HepG2 (cell line): ENCODE measurements at regions not wholly inside any gene's neighbourhood (a gene's known extent, or its start where the extent isn't known, plus 50 kb on each side); places are given as distances from the start of the nearest gene placed in this dataset.

Experiments used
- ATAC-seq: fragments of 200-7000 bp; cut with Tn5 transposase; 3 replicates; pipeline ENCODE4 v1.9.1; 2020; ENCODE audit warnings: mild to moderate bottlenecking, moderate library complexity
- BruUV-seq: library from RNA; stranded (reverse); fragments of 400-500 nt; replicated peaks from 2 replicates; lab custom pipeline; 2021; lab: Mats Ljungman, UMichigan
- CTCF ChIA-PET: fragments of 300-600 bp; formaldehyde crosslinking; extraction: SDS; loops from one replicate; lab custom pipeline; 2021; ENCODE audit warnings: low total read pairs, inconsistent platforms, low intra/inter-chr PET ratio; lab: Yijun Ruan, JAX
- POLR2A ChIA-PET: fragments of 350-600 bp; sonication (Branson Sonifier 250); formaldehyde crosslinking; loops from one replicate; lab custom pipeline; 2020; ENCODE audit warnings: antibody characterized with exemption, inconsistent platforms; lab: Yijun Ruan, JAX
- DNase-seq: peaks from one replicate; pipeline ENCODE4 v3.0.0-alpha.2; 2015; ENCODE audit warnings: low spot score
- FAIRE-seq: peaks from 3 replicates; lab custom pipeline; 2011; peaks lifted over from hg19 to GRCh38; lab: Jason Lieb, UNC
- H2AFZ ChIP-seq: one replicate; pipeline ENCODE4 v1.6.1; 2011; ENCODE audit warnings: low read length, inconsistent platforms
- H3K27ac ChIP-seq: fragments of 300-600 bp; 3 replicates; pipeline ENCODE4 v1.8.0; 2011; ENCODE audit warnings: mixed run types, mild to moderate bottlenecking, mixed read lengths, low read length, inconsistent platforms; ENCODE audit not compliant: insufficient read depth; ENCODE audit errors: extremely low read length
- H3K27me3 ChIP-seq, 2 experiments: fragments of 200-600 bp in 1 of 2; 2 replicates in 1 of 2; 3 replicates in 1 of 2; pipeline versions ENCODE4 v1.6.0 to v1.8.0; 2011; ENCODE audit warnings: low read length in 2 of 2, mild to moderate bottlenecking in 2 of 2, moderate library complexity in 2 of 2, inconsistent platforms in 1 of 2; ENCODE audit not compliant: insufficient read depth in 2 of 2, control insufficient read depth in 1 of 2
- H3K36me3 ChIP-seq, 2 experiments: fragments of 200-600 bp in 1 of 2; replicated peaks in 1 of 2; 2 replicates in 1 of 2; 3 replicates in 1 of 2; pipeline versions ENCODE4 v1.5.1 to v1.8.0; 2011; ENCODE audit warnings: low read length in 2 of 2, inconsistent platforms in 1 of 2; ENCODE audit not compliant: insufficient read depth in 2 of 2, control insufficient read depth in 1 of 2
- H3K4me1 ChIP-seq: 2 replicates; pipeline ENCODE4 v1.5.1; 2012; ENCODE audit warnings: low read length, inconsistent platforms; ENCODE audit not compliant: insufficient read depth
- H3K4me2 ChIP-seq: 2 replicates; pipeline ENCODE4 v1.6.0; 2011; ENCODE audit warnings: low read depth, low read length, inconsistent platforms
- H3K4me3 ChIP-seq, 3 experiments: fragments of 200-600 bp in 1 of 3; sonication (generic), shearing (Covaris generic) in 1 of 3; replicated peaks in 1 of 3; 2 replicates each; pipeline ENCODE4 v1.5.1; 2011 to 2016; ENCODE audit warnings: low read length in 3 of 3, inconsistent platforms in 2 of 3, low read depth in 2 of 3, mild to moderate bottlenecking in 2 of 3, control low read depth in 1 of 3, mixed read lengths in 1 of 3; ENCODE audit not compliant: insufficient read depth in 1 of 3
- H3K79me2 ChIP-seq: one replicate; pipeline ENCODE4 v1.6.1; 2011; ENCODE audit warnings: low read length, inconsistent platforms; ENCODE audit not compliant: insufficient read depth
- H3K9ac ChIP-seq: 2 replicates; pipeline ENCODE4 v1.6.0; 2011; ENCODE audit warnings: mild to moderate bottlenecking, low read depth, low read length, inconsistent platforms; ENCODE audit not compliant: insufficient read depth
- H3K9me3 ChIP-seq: 2 replicates; pipeline ENCODE4 v1.5.1; 2012; ENCODE audit warnings: mild to moderate bottlenecking, low read length
- H4K20me1 ChIP-seq: 2 replicates; pipeline ENCODE4 v1.6.0; 2011; ENCODE audit warnings: inconsistent platforms, mild to moderate bottlenecking, low read length, moderate library complexity; ENCODE audit not compliant: insufficient read depth
- GTF2F1 ChIP-seq: fragments of 150-350 bp; IDR thresholded peaks from 2 replicates; pipeline ENCODE4 v1.6.1; 2014; ENCODE audit warnings: low read length
- IRF2 ChIP-seq: IDR thresholded peaks from 2 replicates; pipeline ENCODE4 v1.6.1; 2018; ENCODE audit warnings: missing genetic modification reagents, missing compliant biosample characterization
- NKX3-1 ChIP-seq: sonication (generic); formaldehyde crosslinking; IDR thresholded peaks from 2 replicates; pipeline ENCODE4 v1.5.0; 2020; ENCODE audit warnings: missing genetic modification reagents
- NR2F2 ChIP-seq: IDR thresholded peaks from 2 replicates; pipeline ENCODE4 v1.6.1; 2012; ENCODE audit warnings: low read depth, inconsistent platforms, borderline replicate concordance
- RFX3 ChIP-seq: IDR thresholded peaks from 2 replicates; pipeline ENCODE4 v1.6.1; 2016; ENCODE audit warnings: missing biosample characterization, missing genetic modification reagents
- ZC3H13 ChIP-seq: sonication (generic); formaldehyde crosslinking; IDR thresholded peaks from 2 replicates; pipeline ENCODE4 v1.8.1; 2023; ENCODE audit warnings: mild to moderate bottlenecking, missing genetic modification reagents, moderate library complexity
- ZNF543 ChIP-seq: sonication (generic); formaldehyde crosslinking; IDR thresholded peaks from 2 replicates; pipeline ENCODE4 v1.4.0; 2020; ENCODE audit warnings: mild to moderate bottlenecking, missing genetic modification reagents
- ZNF792 ChIP-seq: IDR thresholded peaks from 2 replicates; pipeline ENCODE4 v1.6.1; 2016
- WGBS: methylation state at CpG from one replicate; pipeline ENCODE4 v1.1.6; 2017; ENCODE audit warnings: low lambda C conversion rate; 5-methylcytosine and 5-hydroxymethylcytosine counted together
- in situ Hi-C: cut with HindIII; loops from 2 replicates; pipeline ENCODE4 v1.10.0; 2017; ENCODE audit warnings: low pct_unique_long_range_greater_than_20kb; ENCODE audit not compliant: extremely low pct_ligation_motif_present
- intact Hi-C: fragments of 100-400 bp; cut with micrococcal nuclease; formaldehyde crosslinking; loops from one replicate; pipeline ENCODE4 v1.10.0; 2022; ENCODE audit not compliant: unreplicated experiment

DNA sequence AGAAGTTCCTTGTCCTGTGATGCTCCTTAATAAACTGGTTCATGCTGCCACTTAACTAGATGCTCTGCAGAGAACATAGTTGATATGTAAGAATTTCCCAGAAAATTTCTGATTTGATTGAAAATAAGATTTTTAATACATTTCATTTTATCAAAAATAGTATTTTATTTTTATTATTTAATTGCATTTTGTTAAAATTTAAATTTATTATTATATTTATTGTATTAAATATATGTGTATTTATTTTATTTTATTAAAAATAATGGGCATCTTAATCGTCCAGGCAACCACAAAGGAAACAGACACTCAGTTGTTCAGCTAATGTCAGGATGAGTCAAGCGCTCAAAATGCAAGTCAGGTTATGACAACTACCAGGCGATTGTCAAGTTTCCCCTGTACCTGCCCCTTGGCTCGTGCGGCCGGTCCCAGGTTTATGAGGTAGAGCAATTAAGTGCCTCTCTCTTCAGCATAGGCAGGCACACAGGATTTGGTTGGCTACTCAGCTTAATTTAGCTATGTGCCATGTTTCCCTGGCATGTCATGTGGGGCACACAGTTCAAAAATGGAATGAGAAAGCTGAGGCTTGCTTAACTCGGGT lies 361.2 kb downstream of the RND3 start:
- peaks cover 27% of the 10 kb centered on the region; the same call in 1 of the 2 replicates for H3K9me3 ChIP-seq
- no peak overlapping the region for H3K4me3 ChIP-seq
- CTCF ChIA-PET = no interaction called here
- in situ Hi-C loops (no loop called here), intact Hi-C loops (no loop called here)
- no TSS peak for BruUV-seq
- 72% methylated on average over 6 of the region's 7 CpGs for whole genome bisulfite sequencing
- no peak for DNase-seq
- POLR2A ChIA-PET = no interaction called here
- no peaks in the 10 kb centered on the region for H3K79me2 ChIP-seq
- no peak overlapping the region for H3K9ac ChIP-seq
- no peaks in the 10 kb centered on the region for H4K20me1 ChIP-seq
- FAIRE-seq = no peak
- no peak overlapping the region for H2AFZ ChIP-seq
- no peaks in the 10 kb centered on the region for H3K36me3 ChIP-seq
- no peak for TF ChIP-seq ZNF792 (CRISPR knock-in tag)
- H3K4me2 ChIP-seq = no peak overlapping the region
- no peaks in the 10 kb centered on the region for H3K4me1 ChIP-seq
- H3K27me3 ChIP-seq = no peaks in the 10 kb centered on the region
- ATAC-seq = no peak
- H3K27ac ChIP-seq = no peak overlapping the region

GRCh38 chr2:150125708-150126107 lies 361.8 kb downstream of the RND3 start:
- in situ Hi-C loops = no loop called here
- CTCF ChIA-PET = no interaction called here
- no peak overlapping the region for H3K27ac ChIP-seq

More at GRCh38 chr2:150125708-150126107, 361.8 kb downstream of the RND3 start:
- TF ChIP-seq ZNF543 (CRISPR knock-in tag) (no peak), NR2F2 (no peak), GTF2F1 (no peak), IRF2 (CRISPR knock-in tag) (no peak), RFX3 (CRISPR knock-in tag) (no peak), NKX3-1 (CRISPR knock-in tag) (no peak), ZC3H13 (CRISPR knock-in tag) (no peak)
- no peak for FAIRE-seq
- Histone ChIP-seq H3K4me1 (no peaks in the 10 kb centered on the region), H3K9ac (no peak overlapping the region), H4K20me1 (no peaks in the 10 kb centered on the region), H3K36me3 (no peaks in the 10 kb centered on the region), H3K9me3 (peaks cover 27% of the 10 kb centered on the region; the same call in 1 of the 2 replicates), H3K27me3 (no peaks in the 10 kb centered on the region), H2AFZ (no peak overlapping the region), H3K79me2 (no peaks in the 10 kb centered on the region), H3K4me3 (no peak overlapping the region), H3K4me2 (no peak overlapping the region)
- 22% methylated on average over 9 of the region's 9 CpGs for WGBS
- no TSS peak for BruUV-seq
- no peak for DNase-seq
- POLR2A ChIA-PET = no interaction called here
- intact Hi-C loops = no loop called here
- no peak for ATAC-seq
